Peyer's patch (tissue), 4 donors: ENCODE measurements at regions not wholly inside any gene's neighbourhood (a gene's known extent, or its start where the extent isn't known, plus 50 kb on each side); places are given as distances from the start of the nearest gene placed in this dataset.

Experiments
- POLR2A ChIP-seq, 2 donors: fragments of 450-650 bp; IDR thresholded peaks; one replicate each; pipeline ENCODE4 v1.5.1; 2017; ENCODE audit warnings: antibody characterized with exemption in 2 of 2, mild to moderate bottlenecking in 2 of 2, moderate library complexity in 2 of 2
- TF ChIP-seq, protein P1 (sequence below), 6 experiments: fragments of 450-650 bp in 4 of 6; fragments of 200-600 bp in 2 of 6; sonication (generic) in 1 of 6; IDR thresholded peaks; one replicate each; pipeline ENCODE4 v1.5.1; 2017 to 2019; ENCODE audit warnings: antibody characterized with exemption in 6 of 6, mild to moderate bottlenecking in 3 of 6, moderate library complexity in 1 of 6

- TF ChIP-seq, protein P1, sequence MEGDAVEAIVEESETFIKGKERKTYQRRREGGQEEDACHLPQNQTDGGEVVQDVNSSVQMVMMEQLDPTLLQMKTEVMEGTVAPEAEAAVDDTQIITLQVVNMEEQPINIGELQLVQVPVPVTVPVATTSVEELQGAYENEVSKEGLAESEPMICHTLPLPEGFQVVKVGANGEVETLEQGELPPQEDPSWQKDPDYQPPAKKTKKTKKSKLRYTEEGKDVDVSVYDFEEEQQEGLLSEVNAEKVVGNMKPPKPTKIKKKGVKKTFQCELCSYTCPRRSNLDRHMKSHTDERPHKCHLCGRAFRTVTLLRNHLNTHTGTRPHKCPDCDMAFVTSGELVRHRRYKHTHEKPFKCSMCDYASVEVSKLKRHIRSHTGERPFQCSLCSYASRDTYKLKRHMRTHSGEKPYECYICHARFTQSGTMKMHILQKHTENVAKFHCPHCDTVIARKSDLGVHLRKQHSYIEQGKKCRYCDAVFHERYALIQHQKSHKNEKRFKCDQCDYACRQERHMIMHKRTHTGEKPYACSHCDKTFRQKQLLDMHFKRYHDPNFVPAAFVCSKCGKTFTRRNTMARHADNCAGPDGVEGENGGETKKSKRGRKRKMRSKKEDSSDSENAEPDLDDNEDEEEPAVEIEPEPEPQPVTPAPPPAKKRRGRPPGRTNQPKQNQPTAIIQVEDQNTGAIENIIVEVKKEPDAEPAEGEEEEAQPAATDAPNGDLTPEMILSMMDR (IDR thresholded peaks at IDR 0.05): no peak
- no peak for TF ChIP-seq POLR2A (IDR thresholded peaks at IDR 0.05)
Measured at GRCh38 chr7:47664650-47665195, 82.8 kb upstream of the TNS3 start.
